CD4-positive, alpha-beta memory T cell (primary cell): ENCODE measurements at regions not wholly inside any gene's neighbourhood (a gene's known extent, or its start where the extent isn't known, plus 50 kb on each side); places are given as distances from the start of the nearest gene placed in this dataset.

Experiments used
- CTCF ChIA-PET: fragments of 350-600 bp; sonication (Branson Sonifier 250); formaldehyde crosslinking; loops from one replicate; lab custom pipeline; 2021; ENCODE audit warnings: inconsistent platforms; ENCODE audit not compliant: partially characterized antibody; lab: Charles Lee
- POLR2A ChIA-PET: fragments of 350-600 bp; sonication (Branson Sonifier 250); formaldehyde crosslinking; loops from one replicate; lab custom pipeline; 2021; ENCODE audit not compliant: partially characterized antibody; lab: Charles Lee
- DNase-seq, 5 donors: peaks; one replicate each; pipeline versions ENCODE4 v3.0.0 to v3.0.0-alpha.2; 2020 to 2022; ENCODE audit warnings: mixed read lengths in 1 of 5
- H3K27ac ChIP-seq: one replicate; pipeline ENCODE4 v1.7.0; 2013; ENCODE audit warnings: low read depth, low read length
- H3K27me3 ChIP-seq: 2 replicates; pipeline ENCODE4 v1.7.0; 2013; ENCODE audit warnings: mild to moderate bottlenecking, low read length, moderate library complexity; ENCODE audit not compliant: insufficient read depth
- H3K36me3 ChIP-seq: 2 replicates; pipeline ENCODE4 v1.7.0; 2013; ENCODE audit warnings: mild to moderate bottlenecking, low read length, moderate library complexity; ENCODE audit not compliant: insufficient read depth
- H3K4me1 ChIP-seq: 2 replicates; pipeline ENCODE4 v1.7.0; 2013; ENCODE audit warnings: mild to moderate bottlenecking, low read length, moderate library complexity; ENCODE audit not compliant: insufficient read depth
- H3K4me3 ChIP-seq, 2 donors: one replicate each; pipeline ENCODE4 v1.7.0; 2013; ENCODE audit warnings: low read length in 2 of 2, mild to moderate bottlenecking in 1 of 2
- H3K9me3 ChIP-seq, 2 donors: one replicate each; pipeline ENCODE4 v1.7.0; 2013; ENCODE audit warnings: low read length in 2 of 2, control low read depth in 1 of 2; ENCODE audit not compliant: control insufficient read depth in 1 of 2
- H3K27ac Mint-ChIP-seq, 7 donors: one replicate each; pipeline ENCODE4 v1.8.0; 2020 to 2021; ENCODE audit warnings: mixed read lengths in 7 of 7, mild to moderate bottlenecking in 6 of 7, inconsistent platforms in 3 of 7, moderate library complexity in 3 of 7
- H3K27me3 Mint-ChIP-seq, 2 donors: one replicate each; pipeline ENCODE4 v1.8.0; 2020 to 2021; ENCODE audit warnings: mixed read lengths in 2 of 2
- H3K36me3 Mint-ChIP-seq, 2 donors: one replicate each; pipeline ENCODE4 v1.8.0; 2020 to 2021; ENCODE audit warnings: mixed read lengths in 2 of 2, inconsistent platforms in 1 of 2, mild to moderate bottlenecking in 1 of 2
- H3K4me1 Mint-ChIP-seq, 4 donors: one replicate each; pipeline ENCODE4 v1.8.0; 2020 to 2021; ENCODE audit warnings: mixed read lengths in 4 of 4, mild to moderate bottlenecking in 1 of 4
- H3K4me3 Mint-ChIP-seq, 8 donors: one replicate each; pipeline ENCODE4 v1.8.0; 2020 to 2021; ENCODE audit warnings: mixed read lengths in 8 of 8, mild to moderate bottlenecking in 7 of 8, moderate library complexity in 6 of 8, inconsistent platforms in 3 of 8
- H3K9me3 Mint-ChIP-seq, 8 donors: one replicate each; pipeline ENCODE4 v1.8.0; 2020 to 2021; ENCODE audit warnings: mixed read lengths in 8 of 8, mild to moderate bottlenecking in 5 of 8, inconsistent platforms in 3 of 8, moderate library complexity in 1 of 8
- intact Hi-C: fragments of 100-400 bp; cut with micrococcal nuclease; formaldehyde crosslinking; loops from one replicate; pipeline ENCODE4 v1.15.1; 2023

- Histone ChIP-seq H3K9me3 (no peaks in the 10 kb centered on the region), H3K36me3 (no peaks in the 10 kb centered on the region), H3K4me1 (no peaks in the 10 kb centered on the region), H3K4me3 (no peak overlapping the region), H3K27me3 (no peaks in the 10 kb centered on the region), H3K27ac (no peak overlapping the region)
- intact Hi-C loops = no loop called here
- Mint-ChIP-seq H3K27ac (no peak overlapping the region), H3K27me3 (no peaks in the 10 kb centered on the region), H3K36me3 (no peaks in the 10 kb centered on the region), H3K4me1 (no peaks in the 10 kb centered on the region), H3K4me3 (no peak overlapping the region), H3K9me3 (no peaks in the 10 kb centered on the region)
- POLR2A ChIA-PET = no interaction called here
- no peak for DNase-seq
- CTCF ChIA-PET = interaction anchor here (0.8 to 2.3 kb wide), 7 partner anchors 8 to 120 kb away, joined by 3 to 10 read pairs (median 3); no protein-coding TSS in a partner anchor
Measured at GRCh38 chr12:4005851-4006430, 132.7 kb upstream of the PARP11 start.

DNA sequence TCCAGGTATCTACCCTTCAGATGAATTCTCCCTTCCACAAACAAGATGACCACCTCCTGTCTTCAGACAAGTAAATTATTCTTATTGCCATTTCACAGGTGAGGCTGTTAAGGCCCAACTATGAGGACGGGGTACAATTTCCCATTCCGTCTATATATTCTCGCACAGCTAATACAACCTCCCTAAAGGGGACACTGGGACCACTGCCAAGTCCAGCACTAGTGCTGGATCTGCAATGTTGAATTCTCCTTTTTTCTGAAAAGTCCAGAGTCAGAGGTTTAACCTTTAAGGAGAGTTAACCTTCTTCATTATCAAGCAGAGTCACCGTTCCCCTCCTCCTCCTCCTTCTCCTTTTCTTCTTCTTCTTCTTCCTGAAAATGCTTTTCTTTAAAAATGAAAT is 130.4 kb upstream of the PARP11 start:
- Histone ChIP-seq H3K4me3 (no peak overlapping the region), H3K36me3 (no peaks in the 10 kb centered on the region), H3K4me1 (peaks cover 9% of the 10 kb centered on the region), H3K27me3 (no peaks in the 10 kb centered on the region), H3K27ac (no peak overlapping the region), H3K9me3 (no peaks in the 10 kb centered on the region)
- H3K4me1 Mint-ChIP-seq = peaks cover 3 to 15% (median 8%) of the 10 kb centered on the region in 4 donors
- no peak for DNase-seq
- ChIA-PET CTCF (interaction anchor here (16.8 kb wide), 1 partner anchor 276 kb away, joined by 217 read pairs; no protein-coding TSS in a partner anchor), POLR2A (no interaction called here)
- no peaks in the 10 kb centered on the region for H3K9me3 Mint-ChIP-seq
- no peak overlapping the region for H3K27ac Mint-ChIP-seq
- no peaks in the 10 kb centered on the region for H3K27me3 Mint-ChIP-seq
- no peaks in the 10 kb centered on the region for H3K36me3 Mint-ChIP-seq
- H3K4me3 Mint-ChIP-seq = no peak overlapping the region
- intact Hi-C loops = no loop called here

GRCh38 chr12:4002601-4003000 is 129.4 kb upstream of the PARP11 start:
- Histone ChIP-seq H3K4me3 (no peak overlapping the region), H3K27ac (no peak overlapping the region), H3K4me1 (peaks cover 9% of the 10 kb centered on the region), H3K36me3 (no peaks in the 10 kb centered on the region), H3K27me3 (no peaks in the 10 kb centered on the region), H3K9me3 (no peaks in the 10 kb centered on the region)
- POLR2A ChIA-PET = interaction anchor here (0.7 kb wide), 1 partner anchor 111 kb away, joined by 3 read pairs; no protein-coding TSS in a partner anchor
- Mint-ChIP-seq H3K4me3 (no peak overlapping the region), H3K4me1 (peaks cover 5 to 22% (median 12%) of the 10 kb centered on the region in 4 donors), H3K27me3 (no peaks in the 10 kb centered on the region), H3K9me3 (no peaks in the 10 kb centered on the region), H3K36me3 (no peaks in the 10 kb centered on the region), H3K27ac (no peak overlapping the region)
- CTCF ChIA-PET = interaction anchor here (0.7 to 16.8 kb wide), 3 partner anchors 39 to 437 kb away, joined by 4 to 217 read pairs (median 5); no protein-coding TSS in a partner anchor
- DNase-seq = no peak
- intact Hi-C loops = no loop called here

DNA sequence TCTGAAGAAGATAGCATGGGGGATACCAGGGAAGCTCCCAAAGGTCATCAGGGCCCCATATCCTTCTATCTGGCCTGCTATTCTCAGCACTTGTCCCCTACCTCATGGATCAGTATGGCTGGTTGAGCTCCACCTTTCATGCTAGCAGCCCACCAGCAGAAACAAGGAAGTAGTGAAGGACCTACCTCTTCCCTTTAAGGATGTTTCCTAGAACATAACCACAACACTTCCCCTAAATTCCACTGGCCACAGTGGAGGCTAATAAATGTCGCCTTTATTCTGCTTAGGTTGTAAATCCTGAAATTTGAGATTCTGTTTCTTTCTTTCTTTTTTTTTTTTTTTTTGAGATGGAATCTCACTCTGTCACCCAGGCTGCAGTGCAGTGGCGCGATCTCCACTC is 128.6 kb upstream of the PARP11 start:
- no peak overlapping the region for H3K4me3 ChIP-seq
- no peaks in the 10 kb centered on the region for H3K36me3 ChIP-seq
- H3K27ac ChIP-seq = no peak overlapping the region
- ChIA-PET CTCF (interaction anchor here (0.7 to 16.8 kb wide), 6 partner anchors 8 to 438 kb away, joined by 3 to 217 read pairs (median 4); no protein-coding TSS in a partner anchor), POLR2A (interaction anchor here (2.0 kb wide), 1 partner anchor 274 kb away, joined by 7 read pairs; no protein-coding TSS in a partner anchor)
- H3K4me1 Mint-ChIP-seq = peaks cover 5 to 27% (median 12%) of the 10 kb centered on the region in 4 donors
- intact Hi-C loops = no loop called here
- no peak overlapping the region for H3K27ac Mint-ChIP-seq
- no peaks in the 10 kb centered on the region for H3K9me3 Mint-ChIP-seq
- H3K4me3 Mint-ChIP-seq = no peak overlapping the region
- H3K9me3 ChIP-seq = no peaks in the 10 kb centered on the region
- no peaks in the 10 kb centered on the region for H3K27me3 Mint-ChIP-seq
- no peaks in the 10 kb centered on the region for H3K36me3 Mint-ChIP-seq
- no peaks in the 10 kb centered on the region for H3K27me3 ChIP-seq
- H3K4me1 ChIP-seq = peaks cover 9% of the 10 kb centered on the region
- DNase-seq = no peak

GRCh38 chr12:4001031-4001430 is 127.8 kb upstream of the PARP11 start:
- H3K36me3 Mint-ChIP-seq = no peaks in the 10 kb centered on the region
- peak overlapping the region in 4 of 7 donors; percentile 1 to 62 (median 50) for H3K27ac Mint-ChIP-seq
- POLR2A ChIA-PET = interaction anchor here (0.9 to 2.0 kb wide), 4 partner anchors 26 to 275 kb away, joined by 3 to 7 read pairs (median 5); no protein-coding TSS in a partner anchor

GRCh38 chr12:3999904-4000303 is 126.7 kb upstream of the PARP11 start:
- DNase-seq = no peak
- peaks cover 7 to 30% (median 20%) of the 10 kb centered on the region in 4 donors for H3K4me1 Mint-ChIP-seq
- Histone ChIP-seq H3K4me3 (no peak overlapping the region), H3K9me3 (no peaks in the 10 kb centered on the region), H3K27me3 (no peaks in the 10 kb centered on the region), H3K4me1 (peaks cover 9% of the 10 kb centered on the region), H3K36me3 (no peaks in the 10 kb centered on the region), H3K27ac (no peak overlapping the region)
- POLR2A ChIA-PET = interaction anchor here (0.8 to 2.6 kb wide), 9 partner anchors 12 to 276 kb away, joined by 3 to 14 read pairs (median 4); no protein-coding TSS in a partner anchor
- intact Hi-C loops = loop anchor here (5.0 to 10.0 kb wide), 2 partner anchors 107 to 525 kb away; no protein-coding TSS in a partner anchor
- peak overlapping the region in 6 of 7 donors; percentile 49 to 87 (median 85) for H3K27ac Mint-ChIP-seq
- peaks cover 0 to 7% (median 0%) of the 10 kb centered on the region in 8 donors for H3K9me3 Mint-ChIP-seq
- no peaks in the 10 kb centered on the region for H3K27me3 Mint-ChIP-seq
- CTCF ChIA-PET = interaction anchor here (1.4 to 16.8 kb wide), 9 partner anchors 8 to 280 kb away, joined by 3 to 217 read pairs (median 10); no protein-coding TSS in a partner anchor
- no peaks in the 10 kb centered on the region for H3K36me3 Mint-ChIP-seq
- H3K4me3 Mint-ChIP-seq = peak overlapping the region in 1 of 8 donors; percentile 15

More at GRCh38 chr12:4001031-4001430, 127.8 kb upstream of the PARP11 start:
- H3K27me3 Mint-ChIP-seq = no peaks in the 10 kb centered on the region
- no peak overlapping the region for H3K27ac ChIP-seq
- no peak overlapping the region for H3K4me3 Mint-ChIP-seq
- peaks cover 5 to 27% (median 16%) of the 10 kb centered on the region in 4 donors for H3K4me1 Mint-ChIP-seq
- no peak overlapping the region for H3K4me3 ChIP-seq
- H3K9me3 ChIP-seq = no peaks in the 10 kb centered on the region
- peaks cover 9% of the 10 kb centered on the region for H3K4me1 ChIP-seq
- CTCF ChIA-PET = interaction anchor here (0.7 to 16.8 kb wide), 10 partner anchors 8 to 279 kb away, joined by 3 to 217 read pairs (median 5); no protein-coding TSS in a partner anchor
- no peaks in the 10 kb centered on the region for H3K27me3 ChIP-seq
- intact Hi-C loops = no loop called here
- DNase-seq = no peak
- no peaks in the 10 kb centered on the region for H3K36me3 ChIP-seq
- peaks cover 0 to 4% (median 0%) of the 10 kb centered on the region in 8 donors for H3K9me3 Mint-ChIP-seq
